GM18502 (cell line): ENCODE measurements at regions not wholly inside any gene's neighbourhood (a gene's known extent, or its start where the extent isn't known, plus 50 kb on each side); places are given as distances from the start of the nearest gene placed in this dataset.

Experiments
- ATAC-seq: cut with Tn5 transposase; IDR thresholded peaks from one replicate; pipeline ENCODE4 v1.9.1; 2021; ENCODE audit warnings: mild to moderate bottlenecking; ENCODE audit not compliant: unreplicated experiment, poor library complexity

DNA sequence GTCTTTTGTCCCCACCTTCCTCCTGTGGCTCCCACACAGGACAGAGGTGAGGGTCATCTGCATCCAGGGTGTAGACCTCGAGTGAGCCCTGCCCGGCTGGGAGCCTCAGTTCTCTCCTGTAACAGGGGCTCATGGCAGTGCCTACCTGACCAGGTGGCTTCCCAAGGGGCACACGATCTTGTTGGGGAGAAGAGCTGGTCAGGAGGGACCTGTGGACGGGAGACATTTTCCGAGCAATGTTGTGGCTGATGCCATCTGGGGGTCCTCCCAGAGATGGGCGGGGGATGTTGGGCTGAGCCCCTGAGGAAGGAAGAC is 51.9 kb downstream of the CEBPB start:
- ATAC-seq: no peak

GRCh38 chr20:50242863-50243609 is 52.4 kb downstream of the CEBPB start:
- no peak for ATAC-seq

DNA sequence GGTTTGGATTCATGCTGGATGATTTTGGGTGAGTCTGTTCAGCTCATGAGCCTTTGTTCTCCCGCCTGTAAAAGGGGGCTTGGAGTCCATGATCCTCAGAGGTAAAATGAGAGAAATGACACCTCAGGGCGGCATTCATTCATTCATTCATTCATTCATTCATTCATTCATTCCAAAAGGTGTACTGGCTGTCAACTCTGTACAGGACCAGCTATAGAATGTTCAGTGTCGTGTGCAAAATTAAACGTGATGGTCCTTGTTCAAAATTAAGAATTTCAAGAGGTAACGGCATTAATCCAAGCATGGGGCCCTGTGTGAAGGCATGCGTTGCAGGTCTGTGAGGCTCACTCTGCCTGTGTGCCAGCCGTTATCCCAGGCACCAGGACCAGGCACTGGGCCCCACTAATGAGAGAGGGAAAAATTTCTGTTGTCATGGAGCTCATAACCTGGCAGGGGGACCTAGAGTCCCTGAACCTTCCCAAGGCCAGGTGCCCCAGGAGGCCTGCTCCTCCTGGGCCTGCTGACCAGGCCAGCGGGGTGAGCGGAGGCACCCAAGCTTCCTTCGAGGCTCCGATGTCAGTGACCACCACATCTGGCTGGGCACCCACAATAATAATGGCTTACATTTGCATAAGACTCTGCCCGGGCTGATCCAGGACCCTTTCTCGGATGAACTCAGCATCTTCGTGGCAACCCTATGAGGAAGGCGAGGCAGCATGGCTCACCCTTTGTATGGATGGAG is 53.2 kb downstream of the CEBPB start:
- ATAC-seq: no peak

- no peak for ATAC-seq
Observed at GRCh38 chr20:50244352-50245149, 53.9 kb downstream of the CEBPB start.

DNA sequence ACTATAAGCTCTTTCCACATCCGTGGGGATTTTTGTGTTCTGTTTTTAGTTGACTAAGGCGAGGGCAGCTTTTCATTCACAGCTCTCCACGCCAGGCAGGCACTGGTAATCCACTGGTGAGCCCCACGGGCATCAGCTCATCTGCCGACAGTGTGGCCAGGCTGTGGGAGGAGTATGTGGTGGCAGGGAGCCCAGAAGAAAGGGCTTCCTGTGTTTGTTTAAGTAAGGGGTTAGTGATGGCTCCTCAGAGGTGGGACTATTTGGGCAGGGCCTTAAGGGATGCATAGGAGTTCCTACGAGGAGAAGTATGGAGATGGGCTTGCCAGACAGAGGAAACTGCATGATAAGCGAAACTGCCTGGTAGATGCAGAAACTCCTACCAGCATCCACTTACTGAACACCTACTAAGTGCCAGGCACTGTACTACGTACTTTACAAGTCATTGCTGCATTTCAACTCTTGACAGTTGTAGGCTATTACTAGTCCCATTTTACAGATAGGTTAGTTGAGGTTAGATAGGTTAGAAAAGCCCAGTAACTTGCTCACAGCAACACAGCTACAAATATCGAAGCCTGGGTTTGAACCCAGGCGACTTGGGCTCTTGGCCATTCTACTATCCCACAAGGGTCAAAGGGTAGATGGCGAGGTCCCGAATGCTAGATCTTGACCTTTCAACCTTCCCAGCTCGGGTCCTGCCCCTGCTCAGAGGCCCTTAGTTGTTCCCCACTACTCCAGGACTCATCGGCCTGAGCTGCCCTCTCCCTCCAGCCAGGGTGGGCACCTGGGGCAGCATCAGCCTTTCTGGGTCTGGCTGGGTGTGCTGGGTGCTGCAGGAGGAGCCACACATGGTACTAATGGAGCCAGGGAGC is 55.1 kb downstream of the CEBPB start:
- ATAC-seq: no peak

DNA sequence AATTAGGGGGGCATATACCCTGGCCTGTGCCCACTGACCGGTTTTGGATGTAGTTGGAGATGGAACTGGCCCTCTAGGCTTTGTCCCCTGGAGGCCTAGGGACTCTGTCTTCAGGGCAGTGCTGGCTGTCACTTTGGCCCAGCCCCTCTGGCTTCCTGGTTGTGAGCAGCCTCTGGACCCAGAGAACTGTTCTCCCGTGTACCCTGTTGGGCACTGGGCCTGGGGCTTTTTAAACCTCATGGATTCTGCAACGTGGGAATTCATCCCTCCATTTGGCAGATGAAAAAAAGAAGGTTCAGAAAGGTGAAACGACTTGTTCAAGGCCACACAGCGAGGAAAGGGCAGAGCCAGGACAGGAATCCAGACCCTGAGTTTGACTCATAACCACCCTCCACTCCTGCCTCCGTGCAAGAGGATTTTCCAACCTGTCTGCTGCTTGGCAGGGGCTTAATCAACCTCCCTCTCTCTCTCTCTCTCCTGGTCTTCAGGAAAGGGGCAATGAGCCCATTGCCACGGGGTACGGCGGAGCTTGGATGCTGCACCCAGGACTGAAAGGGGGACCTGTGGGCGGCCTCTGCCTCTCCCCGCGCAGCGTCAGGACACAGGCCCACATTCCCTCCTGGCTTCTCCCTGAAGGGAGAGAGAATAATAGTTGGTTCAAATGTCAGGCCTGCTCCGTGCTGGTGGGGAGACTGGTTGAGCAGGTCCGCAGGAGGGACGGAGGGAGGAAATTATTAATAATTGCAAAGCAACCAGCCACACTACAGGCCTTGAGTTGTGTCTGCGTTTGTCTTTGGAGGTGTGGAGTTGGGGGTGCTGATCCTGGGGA is 56.0 kb downstream of the CEBPB start:
- ATAC-seq: no peak

DNA sequence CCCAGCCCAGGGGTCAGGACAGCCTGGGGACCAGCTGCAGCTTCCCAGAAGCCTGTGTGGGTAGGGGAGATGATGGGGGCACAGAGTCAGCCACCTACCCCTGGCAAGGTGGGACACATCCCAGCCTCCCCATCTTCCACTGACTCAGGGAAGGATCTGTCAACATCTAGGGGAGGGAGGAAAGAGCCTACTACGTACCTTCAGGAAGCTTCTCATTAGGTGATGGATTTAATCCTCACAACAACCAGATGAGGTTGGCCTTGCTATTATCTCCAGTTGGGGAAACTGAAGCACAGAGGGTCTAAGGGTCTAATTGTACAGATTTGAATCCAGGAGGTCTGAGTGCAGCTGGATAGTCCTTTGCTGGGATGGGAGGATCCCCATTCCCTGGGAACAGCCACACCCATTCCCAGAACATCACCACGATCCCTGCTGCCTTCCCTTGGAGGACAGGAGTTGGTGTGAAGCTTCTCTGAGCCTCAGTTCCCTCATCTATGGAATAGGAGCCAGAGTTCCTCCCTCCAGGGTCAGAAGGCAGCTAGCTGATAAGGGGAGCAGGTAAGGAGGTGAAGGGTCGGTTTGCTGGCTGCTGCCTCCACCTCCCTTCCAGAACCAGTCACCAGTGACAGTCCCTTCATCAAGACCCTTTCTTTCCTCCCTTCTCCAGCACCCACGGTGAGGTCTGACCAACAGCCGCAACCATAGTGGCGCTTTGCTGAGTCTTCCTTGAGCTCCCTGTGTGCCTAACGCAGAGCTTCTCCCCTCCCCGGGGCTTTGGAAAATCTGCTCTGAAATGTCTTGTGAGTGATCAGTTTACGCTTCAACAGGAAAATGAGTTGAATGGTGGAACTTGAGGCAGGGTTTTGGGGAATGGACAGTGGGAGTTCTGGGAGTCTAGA is 56.8 kb downstream of the CEBPB start:
- no peak for ATAC-seq

DNA sequence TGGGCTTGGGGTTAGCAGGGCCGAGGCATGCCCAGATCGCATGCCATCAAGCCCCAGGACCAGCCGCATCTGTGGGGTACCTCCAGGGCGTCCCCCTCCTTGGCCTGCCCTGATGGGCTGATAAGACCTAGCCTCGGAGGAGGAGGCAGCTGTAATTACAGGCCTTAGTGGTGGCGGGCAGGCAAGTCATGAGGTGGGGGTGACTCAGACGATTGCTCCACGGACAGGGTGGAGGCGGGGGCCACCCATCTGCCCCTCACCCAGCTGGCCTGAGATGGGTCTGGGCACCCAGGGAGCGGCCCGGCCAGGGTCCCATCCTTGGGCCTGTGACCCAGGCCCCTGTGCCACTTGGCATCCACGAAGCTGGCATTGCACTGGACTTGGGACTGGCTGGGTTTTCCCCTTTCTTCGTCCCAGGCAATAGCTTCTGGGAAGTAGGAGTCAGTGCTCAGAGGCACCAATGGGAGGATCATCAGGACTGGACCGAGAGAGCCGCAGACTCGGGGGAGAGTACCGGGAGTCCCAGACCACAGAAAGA is 57.5 kb downstream of the CEBPB start:
- no peak for ATAC-seq

- no peak for ATAC-seq
Observed at GRCh38 chr20:50249447-50250388, 59.1 kb downstream of the CEBPB start.

DNA sequence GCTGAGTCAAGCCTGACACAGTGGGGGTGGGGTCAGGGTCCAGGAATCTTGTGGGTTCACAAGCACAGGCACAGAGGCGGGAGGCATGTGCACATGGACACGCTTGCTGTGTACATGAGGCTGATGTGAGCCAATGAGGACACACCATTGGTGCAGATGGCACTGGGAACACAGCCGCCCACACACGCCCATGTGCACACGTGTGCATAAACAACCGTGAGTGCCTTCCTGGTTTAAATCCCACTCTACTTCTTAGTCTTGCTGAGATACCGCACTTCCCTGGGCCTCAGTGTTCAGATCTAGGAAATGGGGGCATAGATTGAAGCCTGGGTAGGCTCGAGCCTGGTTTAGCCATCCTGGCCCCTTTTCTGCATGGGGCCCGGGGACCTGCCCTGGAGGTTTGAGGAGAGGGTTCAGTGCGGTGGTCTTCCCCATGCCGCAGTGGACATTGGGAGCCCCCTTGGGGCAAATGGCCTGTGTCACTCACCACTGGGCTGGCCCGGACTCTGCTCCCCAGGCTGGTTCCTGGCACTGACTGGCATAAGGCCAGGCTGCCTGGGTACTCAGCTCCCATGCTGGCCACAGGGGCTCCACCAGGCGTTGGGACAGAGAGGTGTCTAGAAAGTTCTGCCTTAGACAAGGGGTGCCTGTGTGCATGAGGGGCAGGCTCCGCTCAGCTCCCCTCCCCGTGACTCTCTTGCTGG is 60.2 kb downstream of the CEBPB start:
- ATAC-seq: no peak

GRCh38 chr20:50251383-50251748 is 60.7 kb downstream of the CEBPB start:
- ATAC-seq: no peak

GRCh38 chr20:50251992-50252511 is 61.4 kb downstream of the CEBPB start:
- ATAC-seq: no peak

DNA sequence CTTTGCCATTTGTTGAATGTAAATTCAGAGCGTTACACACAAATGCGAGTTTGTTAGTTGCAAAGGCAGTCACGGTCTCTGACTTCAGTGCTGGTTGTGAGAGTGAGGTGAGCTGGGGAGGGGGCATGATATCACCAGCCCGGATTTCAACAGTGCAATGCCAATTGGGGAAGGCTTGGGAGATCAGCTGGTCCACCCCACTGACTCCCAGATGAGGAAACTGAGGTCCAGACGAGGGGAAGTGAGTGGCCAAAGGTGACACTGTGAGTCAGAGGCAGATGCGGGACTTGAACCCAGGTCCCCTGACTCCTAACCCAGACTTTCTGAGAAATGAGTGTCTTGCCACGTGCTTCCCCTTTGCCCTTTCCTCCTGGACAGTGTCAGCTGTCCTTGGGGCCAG is 62.1 kb downstream of the CEBPB start:
- no peak for ATAC-seq

DNA sequence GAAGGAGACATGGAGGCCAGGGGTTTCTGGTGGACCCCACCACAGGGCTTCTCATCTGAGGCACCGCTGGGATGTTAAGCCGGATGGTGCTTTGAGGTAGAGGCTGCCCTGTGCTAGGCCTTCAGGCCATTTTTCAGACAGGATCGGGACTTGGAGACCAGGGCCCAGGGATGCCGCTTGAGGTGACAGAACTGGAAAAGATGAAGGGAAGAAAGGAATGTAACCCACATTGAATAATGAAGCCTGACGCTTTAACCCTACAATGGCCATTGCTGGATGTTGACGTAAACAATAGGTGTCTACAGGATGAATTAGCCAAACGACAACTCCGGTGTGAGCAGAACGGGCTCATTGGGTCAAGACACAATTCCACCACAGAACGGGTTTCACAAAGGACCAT is 62.5 kb downstream of the CEBPB start:
- no peak for ATAC-seq

DNA sequence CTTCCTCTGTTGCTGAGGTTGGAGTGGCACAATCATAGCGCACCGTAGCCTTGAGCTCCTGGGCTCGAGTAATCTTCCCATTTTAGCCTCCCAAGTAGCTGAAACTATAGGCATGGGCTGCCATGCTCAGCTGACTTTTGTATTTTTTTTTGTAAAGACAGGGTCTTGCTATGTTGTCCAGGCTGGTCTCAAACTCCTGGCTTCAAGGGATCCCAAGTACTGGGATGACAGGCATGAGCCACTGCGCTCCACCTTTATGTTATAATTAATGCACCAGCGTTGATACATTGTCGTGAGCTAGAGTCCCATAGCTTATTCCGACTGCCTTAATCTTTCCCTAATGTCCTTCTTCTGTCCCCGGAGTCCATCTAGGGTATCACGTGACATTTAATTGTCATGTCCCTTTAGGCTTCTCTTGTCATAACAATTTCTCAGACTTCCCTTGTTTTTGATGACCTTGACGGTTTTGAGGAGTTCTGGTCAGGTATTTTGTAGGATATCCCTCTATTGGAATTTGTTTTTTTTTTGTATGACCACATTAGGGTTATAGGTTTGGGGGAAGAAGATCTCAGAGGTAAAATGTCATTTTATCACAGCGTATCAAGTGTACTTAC is 63.9 kb downstream of the CEBPB start:
- no peak for ATAC-seq

DNA sequence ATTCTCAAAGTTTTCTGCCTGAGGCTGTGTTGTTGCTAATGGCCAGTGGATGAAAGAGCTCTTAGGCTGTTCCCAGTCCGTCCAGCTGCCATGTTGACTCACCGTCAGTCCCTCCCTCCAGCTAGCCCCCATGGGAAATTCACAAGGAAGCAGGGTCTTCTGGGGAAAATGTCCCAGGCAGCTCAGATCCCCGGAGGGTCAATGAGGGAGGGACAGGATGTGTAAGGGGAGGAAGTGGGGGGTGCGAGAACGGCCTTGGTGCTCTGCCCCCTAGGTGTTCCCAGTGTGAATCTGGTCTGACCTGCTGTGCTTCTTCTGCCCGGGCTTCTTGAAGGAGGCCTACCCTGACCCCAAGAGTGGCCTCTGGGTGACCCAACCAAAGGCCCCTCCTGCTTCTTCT is 65.9 kb downstream of the CEBPB start:
- no peak for ATAC-seq
